HG02763 (cell line): ENCODE measurements at regions not wholly inside any gene's neighbourhood (a gene's known extent, or its start where the extent isn't known, plus 50 kb on each side); places are given as distances from the start of the nearest gene placed in this dataset.
A peak's percentile ranks its signal among the peaks of the same experiment; 100 is the strongest.

Experiments used
- ATAC-seq: cut with Tn5 transposase; IDR thresholded peaks from one replicate; pipeline ENCODE4 v1.9.1; 2021; ENCODE audit warnings: mild to moderate bottlenecking, moderate library complexity; ENCODE audit not compliant: unreplicated experiment

- no peak for ATAC-seq
Observed at GRCh38 chr2:14288016-14288415, 344.5 kb upstream of the LRATD1 start.

GRCh38 chr2:14292964-14293363, 339.6 kb upstream of the LRATD1 start:
- no peak for ATAC-seq

GRCh38 chr2:14297340-14297739, 335.2 kb upstream of the LRATD1 start:
- ATAC-seq, result no peak

GRCh38 chr2:14297906-14298305, 334.6 kb upstream of the LRATD1 start:
- ATAC-seq, result no peak

- ATAC-seq, result no peak
Observed at GRCh38 chr2:14301331-14301730, 331.2 kb upstream of the LRATD1 start.

GRCh38 chr2:14303366-14304115, 329.0 kb upstream of the LRATD1 start:
- ATAC-seq, result peak; percentile 77

GRCh38 chr2:14304326-14304725, 328.2 kb upstream of the LRATD1 start:
- ATAC-seq, result no peak

GRCh38 chr2:14306268-14306861, 326.2 kb upstream of the LRATD1 start:
- peak; percentile 62 for ATAC-seq

GRCh38 chr2:14313341-14313740, 319.2 kb upstream of the LRATD1 start:
- ATAC-seq, result no peak

GRCh38 chr2:14316594-14316993, 315.9 kb upstream of the LRATD1 start:
- ATAC-seq, result no peak

GRCh38 chr2:14321357-14321756, 311.2 kb upstream of the LRATD1 start:
- ATAC-seq, result no peak

GRCh38 chr2:14322306-14322705, 310.2 kb upstream of the LRATD1 start:
- ATAC-seq, result no peak

GRCh38 chr2:14324308-14324707, 308.2 kb upstream of the LRATD1 start:
- no peak for ATAC-seq

- ATAC-seq, result no peak
Observed at GRCh38 chr2:14330884-14331283, 301.6 kb upstream of the LRATD1 start.

GRCh38 chr2:14336759-14337382, 295.6 kb upstream of the LRATD1 start:
- ATAC-seq, result no peak

- ATAC-seq, result no peak
Observed at GRCh38 chr2:14340703-14341102, 291.8 kb upstream of the LRATD1 start.

GRCh38 chr2:14342313-14342712, 290.2 kb upstream of the LRATD1 start:
- no peak for ATAC-seq

- no peak for ATAC-seq
Observed at GRCh38 chr2:14344355-14344754, 288.2 kb upstream of the LRATD1 start.

- no peak for ATAC-seq
Observed at GRCh38 chr2:14348247-14348646, 284.3 kb upstream of the LRATD1 start.

- ATAC-seq, result no peak
Observed at GRCh38 chr2:14350856-14351255, 281.7 kb upstream of the LRATD1 start.

- ATAC-seq, result no peak
Observed at GRCh38 chr2:14352067-14352466, 280.4 kb upstream of the LRATD1 start.

GRCh38 chr2:14354231-14354630, 278.3 kb upstream of the LRATD1 start:
- ATAC-seq, result no peak
